ENCODE measurements at regions not wholly inside any gene's neighbourhood (a gene's known extent, or its start where the extent isn't known, plus 50 kb on each side); places are given as distances from the start of the nearest gene placed in this dataset.

DNA sequence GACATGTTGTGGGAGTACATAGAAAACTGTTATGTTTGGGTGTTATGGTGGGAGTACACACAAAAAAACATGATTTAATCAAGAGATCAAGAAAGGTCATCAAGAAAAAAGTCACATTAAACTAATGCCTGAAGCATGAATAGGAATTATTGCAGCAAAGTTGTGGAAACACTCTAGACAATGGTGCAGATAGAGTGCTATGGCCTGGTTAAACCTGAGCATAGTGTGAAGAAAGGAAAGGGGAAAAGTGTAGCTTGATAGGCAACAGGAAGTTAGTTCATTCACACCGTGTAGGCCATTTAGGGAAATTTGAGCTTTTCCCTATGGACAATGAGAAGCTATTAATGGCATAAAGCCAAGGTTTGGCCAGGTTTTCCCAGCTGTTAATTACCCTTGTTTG, 162.1 kb upstream of the EMCN start:
- no peak for DNase-seq
- H3K4me1 ChIP-seq = no peaks in the 10 kb centered on the region
- H3K4me3 ChIP-seq = no peak overlapping the region
- no peaks in the 10 kb centered on the region for H3K36me3 ChIP-seq (ENCODE audit: insufficient read depth in 1 of 2, low read depth in 1 of 2)
- no peak for TF ChIP-seq CTCF (IDR thresholded peaks at IDR 0.05)
- H3K27me3 ChIP-seq (ENCODE audit: insufficient read depth in 3 of 3, low read length in 2 of 3) = no peaks in the 10 kb centered on the region
- no peak for ATAC-seq
- no peaks in the 10 kb centered on the region for H3K9me3 ChIP-seq
- intact Hi-C loops (cut with DNase I) = no loop called here
- H3K27ac ChIP-seq = no peak overlapping the region
- 6 to 25% (median 7%) methylated on average over 1 of the region's 1 CpG for WGBS, 3 donors

GRCh38 chr4:100674976-100675375, 157.2 kb upstream of the EMCN start:
- Histone ChIP-seq H3K27ac (no peak overlapping the region), H3K4me1 (no peaks in the 10 kb centered on the region), H3K27me3 (ENCODE audit: insufficient read depth in 3 of 3, low read length in 2 of 3) (no peaks in the 10 kb centered on the region), H3K36me3 (ENCODE audit: insufficient read depth in 1 of 2, low read depth in 1 of 2) (no peaks in the 10 kb centered on the region), H3K9me3 (no peaks in the 10 kb centered on the region), H3K4me3 (no peak overlapping the region)
- intact Hi-C loops (cut with DNase I) = no loop called here
- DNase-seq = no peak
- ATAC-seq = no peak
- no peak for TF ChIP-seq CTCF (IDR thresholded peaks at IDR 0.05)
- 80 to 89% (median 88%) methylated on average over 3 of the region's 3 CpGs for WGBS, 3 donors

- Histone ChIP-seq H3K4me3 (no peak overlapping the region), H3K36me3 (ENCODE audit: insufficient read depth in 1 of 2, low read depth in 1 of 2) (no peaks in the 10 kb centered on the region), H3K4me1 (no peaks in the 10 kb centered on the region), H3K27me3 (ENCODE audit: insufficient read depth in 3 of 3, low read length in 2 of 3) (no peaks in the 10 kb centered on the region), H3K27ac (no peak overlapping the region), H3K9me3 (no peaks in the 10 kb centered on the region)
- DNase-seq = no peak
- no peak for TF ChIP-seq CTCF (IDR thresholded peaks at IDR 0.05)
- ATAC-seq = no peak
- intact Hi-C loops (cut with DNase I) = no loop called here
Measured at GRCh38 chr4:100657187-100657586, 139.4 kb upstream of the EMCN start.

DNA sequence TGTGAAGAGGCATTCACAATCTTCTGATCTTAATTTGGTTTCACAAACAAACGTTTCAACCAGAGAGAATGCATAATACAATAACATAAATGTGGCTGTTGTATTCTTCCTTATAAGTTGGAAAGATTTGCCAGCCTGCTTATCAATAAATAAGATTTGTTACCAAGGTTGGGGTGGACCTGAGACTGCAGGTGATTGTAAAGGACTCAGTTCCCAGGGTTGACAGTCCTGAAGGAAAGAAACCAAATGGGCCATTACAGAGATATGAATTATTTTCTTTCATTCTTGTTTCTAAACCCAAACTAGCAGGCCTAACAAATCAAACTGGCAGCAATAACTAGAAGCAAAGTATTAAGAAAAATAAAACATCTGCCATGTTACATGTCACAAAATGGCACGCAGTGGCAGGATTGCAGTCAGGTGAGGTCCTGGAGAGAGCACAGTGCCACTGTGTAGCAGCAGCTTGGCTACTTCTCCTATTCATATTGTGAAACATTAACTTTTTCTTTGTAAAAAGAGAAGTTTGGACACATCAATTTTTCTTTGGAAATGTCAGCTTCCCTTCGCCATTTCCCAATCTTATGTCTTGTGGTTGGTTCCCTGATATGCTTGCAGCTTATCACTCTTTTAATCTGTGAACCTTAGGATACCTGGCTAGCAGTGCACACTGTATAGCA, 133.8 kb upstream of the EMCN start:
- intact Hi-C loops (cut with DNase I) = no loop called here
- no peak for ATAC-seq

More for the DNA sequence above, 133.8 kb upstream of the EMCN start:
- Histone ChIP-seq H3K4me3 (no peak overlapping the region), H3K9me3 (no peaks in the 10 kb centered on the region), H3K36me3 (ENCODE audit: insufficient read depth in 1 of 2, low read depth in 1 of 2) (no peaks in the 10 kb centered on the region), H3K4me1 (no peaks in the 10 kb centered on the region), H3K27ac (no peak overlapping the region), H3K27me3 (ENCODE audit: insufficient read depth in 3 of 3, low read length in 2 of 3) (no peaks in the 10 kb centered on the region)
- TF ChIP-seq CTCF (IDR thresholded peaks at IDR 0.05) = no peak
- no peak for DNase-seq
- WGBS, 3 donors = 79 to 82% (median 79%) methylated on average over 3 of the region's 3 CpGs

All from psoas muscle (tissue), 7 donors.